ENCODE measurements at regions not wholly inside any gene's neighbourhood (a gene's known extent, or its start where the extent isn't known, plus 50 kb on each side); places are given as distances from the start of the nearest gene placed in this dataset.

DNA sequence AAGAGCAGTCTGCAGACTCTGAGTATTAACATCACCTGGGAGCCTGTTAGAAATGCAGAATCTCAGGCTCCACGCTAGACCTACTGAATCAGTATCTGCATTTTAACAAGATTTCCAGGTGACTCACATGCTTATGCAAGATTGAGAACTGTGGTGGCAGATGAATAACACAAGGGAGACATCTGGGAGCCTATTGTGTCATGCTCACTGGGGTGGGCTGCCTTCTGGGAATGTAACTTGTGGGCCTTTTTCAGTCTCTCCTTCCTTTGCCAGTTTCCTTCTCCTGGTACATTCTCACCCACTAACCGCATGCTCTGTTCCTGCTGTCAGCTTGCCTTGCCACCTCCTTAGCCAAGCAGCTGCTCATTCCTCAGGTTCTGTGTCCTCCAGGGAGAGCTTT, 176.6 kb upstream of the C9orf72 start:
- POLR2A ChIA-PET, result no interaction called here
- Histone ChIP-seq H3K27ac (ENCODE audit: insufficient read depth, low read depth, low read length) (no peak overlapping the region), H3K9me3 (replicated peaks; ENCODE audit: control insufficient read depth, insufficient read depth, low read length) (no peaks in the 10 kb centered on the region), H3K36me3 (ENCODE audit: control insufficient read depth in 2 of 2, extremely low read depth in 1 of 2, insufficient read depth in 2 of 2, low read length in 2 of 2) (no peaks in the 10 kb centered on the region), H2AFZ (ENCODE audit: low read depth, low read length) (no peak overlapping the region), H3K4me1 (ENCODE audit: control insufficient read depth, extremely low read depth, insufficient read depth, low read length) (no peaks in the 10 kb centered on the region), H3K79me2 (ENCODE audit: control insufficient read depth, insufficient read depth, low read length) (no peaks in the 10 kb centered on the region), H3K4me3 (replicated peaks in 1 of 3; ENCODE audit: insufficient read depth in 1 of 3, low read depth in 1 of 3, low read length in 3 of 3) (no peak overlapping the region), H3K9me1 (replicated peaks; ENCODE audit: control insufficient read depth, extremely low read depth, insufficient read depth, low read length) (no peaks in the 10 kb centered on the region), H3K4me2 (ENCODE audit: insufficient read depth, low read length) (no peak overlapping the region), H3K9ac (replicated peaks; ENCODE audit: extremely low read depth, insufficient read depth, low read length) (no peak overlapping the region), H4K20me1 (replicated peaks; ENCODE audit: control insufficient read depth, extremely low read depth, insufficient read depth, low read length) (no peaks in the 10 kb centered on the region), H3K27me3 (ENCODE audit: control insufficient read depth in 2 of 2, insufficient read depth in 2 of 2, low read length in 2 of 2) (no peaks in the 10 kb centered on the region)
- dilution Hi-C loops (cut with MboI; ENCODE audit: extremely low pct_ligation_motif_present, low sequenced_read_pairs), result no loop called here
- intact Hi-C loops (cut with micrococcal nuclease), result no loop called here
- no peak for DNase-seq (ENCODE audit: low read depth, low spot score)
- CTCF ChIA-PET, result no interaction called here
- TF ChIP-seq FOS (IDR thresholded peaks at IDR 0.05; ENCODE audit: borderline replicate concordance, insufficient read depth, low read length) (no peak), GATA2 (IDR thresholded peaks at IDR 0.05; ENCODE audit: insufficient read depth, insufficient read length, low read depth, low read length) (no peak)
- no peak for FAIRE-seq
- BruUV-seq (replicated peaks), result no TSS peak

GRCh38 chr9:27750566-27750965, 177.3 kb upstream of the C9orf72 start:
- Histone ChIP-seq H3K9me1 (replicated peaks; ENCODE audit: control insufficient read depth, extremely low read depth, insufficient read depth, low read length) (no peaks in the 10 kb centered on the region), H2AFZ (ENCODE audit: low read depth, low read length) (no peak overlapping the region), H3K36me3 (ENCODE audit: control insufficient read depth in 2 of 2, extremely low read depth in 1 of 2, insufficient read depth in 2 of 2, low read length in 2 of 2) (no peaks in the 10 kb centered on the region), H3K4me3 (replicated peaks in 1 of 3; ENCODE audit: insufficient read depth in 1 of 3, low read depth in 1 of 3, low read length in 3 of 3) (no peak overlapping the region), H3K4me2 (ENCODE audit: insufficient read depth, low read length) (no peak overlapping the region), H3K27me3 (ENCODE audit: control insufficient read depth in 2 of 2, insufficient read depth in 2 of 2, low read length in 2 of 2) (no peaks in the 10 kb centered on the region), H4K20me1 (replicated peaks; ENCODE audit: control insufficient read depth, extremely low read depth, insufficient read depth, low read length) (no peaks in the 10 kb centered on the region), H3K9me3 (replicated peaks; ENCODE audit: control insufficient read depth, insufficient read depth, low read length) (no peaks in the 10 kb centered on the region), H3K9ac (replicated peaks; ENCODE audit: extremely low read depth, insufficient read depth, low read length) (no peak overlapping the region), H3K27ac (ENCODE audit: insufficient read depth, low read depth, low read length) (no peak overlapping the region), H3K79me2 (ENCODE audit: control insufficient read depth, insufficient read depth, low read length) (no peaks in the 10 kb centered on the region), H3K4me1 (ENCODE audit: control insufficient read depth, extremely low read depth, insufficient read depth, low read length) (no peaks in the 10 kb centered on the region)
- POLR2A ChIA-PET, result no interaction called here
- dilution Hi-C loops (cut with MboI; ENCODE audit: extremely low pct_ligation_motif_present, low sequenced_read_pairs) (no loop called here), intact Hi-C loops (cut with micrococcal nuclease) (no loop called here)
- no peak for TF ChIP-seq GATA2 (IDR thresholded peaks at IDR 0.05; ENCODE audit: insufficient read depth, insufficient read length, low read depth, low read length)
- DNase-seq (ENCODE audit: low read depth, low spot score), result no peak
- CTCF ChIA-PET, result no interaction called here
- no peak for FAIRE-seq
- BruUV-seq (replicated peaks), result no TSS peak
